ENCODE measurements at regions not wholly inside any gene's neighbourhood (a gene's known extent, or its start where the extent isn't known, plus 50 kb on each side); places are given as distances from the start of the nearest gene placed in this dataset.

GRCh38 chr4:3838437-3839380, 72.5 kb downstream of the ADRA2C start:
- Histone ChIP-seq H3K27me3 (no peaks in the 10 kb centered on the region), H3K27ac (no peak overlapping the region), H3K9me3 (no peaks in the 10 kb centered on the region), H3K4me3 (no peak overlapping the region), H3K9ac (ENCODE audit: low read depth in 2 of 2, low read length in 2 of 2) (no peak overlapping the region), H3K4me1 (no peaks in the 10 kb centered on the region), H3K36me3 (no peaks in the 10 kb centered on the region)
- DNase-seq: no peak
- intact Hi-C loops (cut with DNase I): no loop called here
- no peak for TF ChIP-seq CTCF (IDR thresholded peaks at IDR 0.05)

GRCh38 chr4:3845094-3845743, 79.0 kb downstream of the ADRA2C start:
- Histone ChIP-seq H3K4me3 (no peak overlapping the region), H3K27me3 (no peaks in the 10 kb centered on the region), H3K36me3 (no peaks in the 10 kb centered on the region), H3K4me1 (no peaks in the 10 kb centered on the region), H3K9me3 (no peaks in the 10 kb centered on the region), H3K9ac (ENCODE audit: low read depth in 2 of 2, low read length in 2 of 2) (no peak overlapping the region), H3K27ac (no peak overlapping the region)
- DNase-seq: no peak
- intact Hi-C loops (cut with DNase I): no loop called here
- no peak for TF ChIP-seq CTCF (IDR thresholded peaks at IDR 0.05)

GRCh38 chr4:3845744-3846429, 79.7 kb downstream of the ADRA2C start:
- DNase-seq: no peak
- H3K27ac ChIP-seq: no peak overlapping the region
- H3K4me1 ChIP-seq: no peaks in the 10 kb centered on the region
- no peaks in the 10 kb centered on the region for H3K9me3 ChIP-seq
- no peaks in the 10 kb centered on the region for H3K36me3 ChIP-seq
- no peak overlapping the region for H3K4me3 ChIP-seq
- TF ChIP-seq CTCF (IDR thresholded peaks at IDR 0.05): no peak
- intact Hi-C loops (cut with DNase I): no loop called here
- no peaks in the 10 kb centered on the region for H3K27me3 ChIP-seq
- H3K9ac ChIP-seq (ENCODE audit: low read depth in 2 of 2, low read length in 2 of 2): no peak overlapping the region

GRCh38 chr4:3847211-3847940, 81.2 kb downstream of the ADRA2C start:
- H3K4me3 ChIP-seq: no peak overlapping the region
- H3K27ac ChIP-seq: no peak overlapping the region
- intact Hi-C loops (cut with DNase I): no loop called here
- TF ChIP-seq CTCF (IDR thresholded peaks at IDR 0.05): no peak
- no peaks in the 10 kb centered on the region for H3K27me3 ChIP-seq
- DNase-seq: no peak
- H3K9me3 ChIP-seq: no peaks in the 10 kb centered on the region
- H3K36me3 ChIP-seq: no peaks in the 10 kb centered on the region
- H3K4me1 ChIP-seq: no peaks in the 10 kb centered on the region
- H3K9ac ChIP-seq (ENCODE audit: low read depth in 2 of 2, low read length in 2 of 2): no peak overlapping the region

- Histone ChIP-seq H3K4me3 (no peak overlapping the region), H3K9ac (ENCODE audit: low read depth in 2 of 2, low read length in 2 of 2) (no peak overlapping the region), H3K4me1 (no peaks in the 10 kb centered on the region), H3K27ac (no peak overlapping the region), H3K36me3 (no peaks in the 10 kb centered on the region), H3K9me3 (no peaks in the 10 kb centered on the region), H3K27me3 (no peaks in the 10 kb centered on the region)
- TF ChIP-seq CTCF (IDR thresholded peaks at IDR 0.05): no peak
- intact Hi-C loops (cut with DNase I): no loop called here
- no peak for DNase-seq
These were observed 82.1 kb downstream of the ADRA2C start for GRCh38 chr4:3848323-3848722.

All from colonic mucosa (tissue), 4 donors.